Activated CD4-positive, alpha-beta T cell treated with anti-CD3 and anti-CD28 coated beads, Interleukin-2, amount 10 ng/mL, durations not matched to agents 7 days and 5 days (primary cell): ENCODE measurements at regions not wholly inside any gene's neighbourhood (a gene's known extent, or its start where the extent isn't known, plus 50 kb on each side); places are given as distances from the start of the nearest gene placed in this dataset.
"Not testable (repeated sequence)": the region's sequence is repeated elsewhere in the genome, so short reads cannot be mapped to it uniquely, and the experiment has no call there.

Source experiments
- CTCF ChIA-PET: fragments of 350-600 bp; sonication (Branson Sonifier 250); formaldehyde crosslinking; loops from one replicate; lab custom pipeline; 2021; ENCODE audit warnings: antibody characterized with exemption; lab: Charles Lee
- POLR2A ChIA-PET: fragments of 350-600 bp; sonication (Branson Sonifier 250); formaldehyde crosslinking; loops from one replicate; lab custom pipeline; 2021; ENCODE audit warnings: antibody characterized with exemption; lab: Charles Lee
- DNase-seq: peaks from one replicate; pipeline ENCODE4 v3.0.0-alpha.2; 2020
- H3K27ac Mint-ChIP-seq: one replicate; pipeline ENCODE4 v1.8.0; 2021; ENCODE audit warnings: mild to moderate bottlenecking, moderate library complexity, mixed read lengths
- H3K27me3 Mint-ChIP-seq: one replicate; pipeline ENCODE4 v1.8.0; 2021; ENCODE audit warnings: mixed read lengths
- H3K36me3 Mint-ChIP-seq: one replicate; pipeline ENCODE4 v1.8.0; 2021; ENCODE audit warnings: low read depth, mixed read lengths
- H3K4me1 Mint-ChIP-seq: one replicate; pipeline ENCODE4 v1.8.0; 2021; ENCODE audit warnings: mixed read lengths
- H3K4me3 Mint-ChIP-seq: one replicate; pipeline ENCODE4 v1.8.0; 2021; ENCODE audit warnings: mild to moderate bottlenecking, moderate library complexity, mixed read lengths
- H3K9me3 Mint-ChIP-seq: one replicate; pipeline ENCODE4 v1.8.0; 2021; ENCODE audit warnings: mixed read lengths

GRCh38 chr9:84521208-84521607, 148.3 kb upstream of the NTRK2 start:
- Mint-ChIP-seq H3K36me3 (no peaks in the 10 kb centered on the region), H3K4me3 (no peak overlapping the region), H3K27ac (no peak overlapping the region), H3K27me3 (peaks cover 2% of the 10 kb centered on the region), H3K4me1 (no peaks in the 10 kb centered on the region), H3K9me3 (peaks cover 4% of the 10 kb centered on the region)
- no peak for DNase-seq
- POLR2A ChIA-PET, result no interaction called here
- CTCF ChIA-PET, result no interaction called here

DNA sequence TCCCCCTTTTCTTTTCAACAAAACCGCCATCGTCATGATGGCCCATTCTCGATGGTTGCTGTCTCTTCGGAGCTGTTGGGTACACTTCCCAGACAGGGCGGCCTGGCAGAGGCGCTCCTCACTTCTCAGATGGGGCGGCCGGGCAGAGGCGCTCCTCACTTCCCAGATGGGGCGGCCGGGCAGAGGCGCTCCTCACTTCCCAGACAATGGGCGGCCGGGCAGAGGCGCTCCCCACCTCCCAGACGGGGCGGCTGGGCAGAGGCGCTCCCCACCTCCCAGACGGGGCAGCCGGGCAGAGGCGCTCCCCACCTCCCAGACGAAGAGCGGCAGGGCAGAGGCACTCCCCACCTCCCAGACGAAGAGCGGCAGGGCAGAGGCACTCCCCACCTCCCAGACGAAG, 143.3 kb upstream of the NTRK2 start:
- H3K4me1 Mint-ChIP-seq, POLR2A ChIA-PET, H3K36me3 Mint-ChIP-seq, H3K4me3 Mint-ChIP-seq, CTCF ChIA-PET, DNase-seq, H3K27ac Mint-ChIP-seq, H3K27me3 Mint-ChIP-seq: not testable (repeated sequence)
- H3K9me3 Mint-ChIP-seq, result peaks cover 17% of the 10 kb centered on the region

DNA sequence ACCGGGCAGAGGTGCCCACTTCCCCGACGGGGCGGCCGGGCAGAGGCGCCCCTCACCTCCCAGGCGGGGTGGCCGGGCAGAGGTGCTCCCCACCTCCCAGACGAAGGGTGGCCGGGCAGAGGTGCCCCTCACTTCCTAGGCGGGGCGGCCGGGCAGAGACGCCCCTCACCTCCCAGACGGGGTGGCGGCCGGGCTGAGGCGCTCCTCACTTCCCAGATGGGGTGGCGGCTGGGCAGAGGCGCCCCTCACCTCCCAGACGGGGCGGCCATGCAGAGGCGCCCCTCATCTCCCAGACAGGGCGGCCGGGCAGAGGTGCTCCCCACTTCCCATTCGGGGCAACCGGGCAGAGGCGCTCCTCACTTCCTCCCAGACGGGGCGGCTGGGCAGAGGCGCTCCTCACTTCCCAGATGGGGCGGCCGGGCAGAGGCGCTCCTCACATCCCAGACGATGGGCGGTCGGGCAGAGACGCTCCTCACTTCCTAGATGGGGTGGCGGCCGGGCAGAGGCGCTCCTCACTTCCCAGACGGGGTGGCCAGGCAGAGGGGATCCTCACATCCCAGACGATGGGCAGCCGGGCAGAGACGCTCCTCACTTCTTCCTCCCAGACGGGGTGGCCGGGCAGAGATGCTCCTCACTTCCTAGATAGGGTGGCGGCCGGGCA, 142.3 kb upstream of the NTRK2 start:
- CTCF ChIA-PET, H3K27me3 Mint-ChIP-seq, H3K4me3 Mint-ChIP-seq, POLR2A ChIA-PET, DNase-seq, H3K27ac Mint-ChIP-seq, H3K4me1 Mint-ChIP-seq, H3K36me3 Mint-ChIP-seq: not testable (repeated sequence)
- peaks cover 20% of the 10 kb centered on the region for H3K9me3 Mint-ChIP-seq

DNA sequence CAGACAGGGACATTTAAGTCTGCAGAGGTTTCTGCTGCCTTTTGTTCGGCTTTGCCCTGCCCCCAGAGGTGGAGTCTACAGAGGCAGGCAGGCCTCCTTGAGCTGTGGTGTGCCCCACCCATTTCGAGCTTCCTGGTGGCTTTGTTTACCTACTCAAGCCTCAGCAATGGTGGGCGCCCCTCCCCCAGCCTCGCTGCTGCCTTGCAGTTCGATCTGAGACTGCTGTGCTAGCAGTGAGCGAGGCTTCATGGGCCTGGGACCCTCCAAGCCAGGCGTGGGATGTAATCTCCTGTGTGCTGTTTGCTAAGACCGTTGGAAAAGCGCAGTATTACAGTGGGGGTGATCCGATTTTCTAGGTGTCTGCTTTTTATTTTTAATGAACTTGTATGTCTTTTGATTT, 133.6 kb upstream of the NTRK2 start:
- H3K4me1 Mint-ChIP-seq, H3K36me3 Mint-ChIP-seq, H3K27me3 Mint-ChIP-seq, H3K27ac Mint-ChIP-seq, CTCF ChIA-PET, POLR2A ChIA-PET, H3K4me3 Mint-ChIP-seq, H3K9me3 Mint-ChIP-seq, DNase-seq: not testable (repeated sequence)

DNA sequence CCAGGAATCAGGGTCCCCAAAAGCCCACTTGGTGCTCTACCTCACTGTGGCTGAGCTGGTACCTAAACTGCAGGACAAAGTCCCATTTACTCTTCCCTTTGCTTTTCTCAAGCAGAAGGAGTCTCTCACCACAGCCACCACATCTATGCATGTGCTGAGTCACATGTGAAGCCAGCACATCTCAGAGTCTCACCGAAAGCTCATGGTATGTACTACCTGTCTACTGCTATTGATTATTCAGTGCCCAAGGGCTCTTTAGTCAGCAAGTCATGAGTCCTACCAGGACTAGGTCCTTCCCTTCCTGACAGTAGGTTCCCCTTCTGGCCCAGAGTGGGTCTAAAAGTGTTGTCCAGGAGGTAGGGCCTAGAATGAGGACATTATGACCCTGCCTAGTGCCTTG, 130.7 kb upstream of the NTRK2 start:
- ChIA-PET POLR2A (no interaction called here), CTCF (no interaction called here)
- Mint-ChIP-seq H3K27me3 (no peaks in the 10 kb centered on the region), H3K4me3 (no peak overlapping the region), H3K9me3 (peaks cover 5% of the 10 kb centered on the region), H3K4me1 (no peaks in the 10 kb centered on the region), H3K27ac (no peak overlapping the region), H3K36me3 (no peaks in the 10 kb centered on the region)
- no peak for DNase-seq

GRCh38 chr9:84542554-84542953, 127.0 kb upstream of the NTRK2 start:
- Mint-ChIP-seq H3K4me1 (no peaks in the 10 kb centered on the region), H3K9me3 (peaks cover 5% of the 10 kb centered on the region), H3K27ac (no peak overlapping the region), H3K27me3 (no peaks in the 10 kb centered on the region), H3K36me3 (no peaks in the 10 kb centered on the region), H3K4me3 (no peak overlapping the region)
- no peak for DNase-seq
- CTCF ChIA-PET, result interaction anchor here (0.6 kb wide), 1 partner anchor 1032 kb away, joined by 3 read pairs; no protein-coding TSS in a partner anchor
- POLR2A ChIA-PET, result no interaction called here

GRCh38 chr9:84554069-84554664, 115.4 kb upstream of the NTRK2 start:
- Mint-ChIP-seq H3K27me3 (peaks cover 2% of the 10 kb centered on the region), H3K36me3 (no peaks in the 10 kb centered on the region), H3K4me3 (no peak overlapping the region), H3K27ac (no peak overlapping the region), H3K9me3 (no peaks in the 10 kb centered on the region), H3K4me1 (no peaks in the 10 kb centered on the region)
- DNase-seq, result no peak
- CTCF ChIA-PET, result no interaction called here
- POLR2A ChIA-PET, result no interaction called here

GRCh38 chr9:84556556-84556955, 113.0 kb upstream of the NTRK2 start:
- POLR2A ChIA-PET, result no interaction called here
- Mint-ChIP-seq H3K27me3 (peaks cover 2% of the 10 kb centered on the region), H3K9me3 (no peaks in the 10 kb centered on the region), H3K4me1 (no peaks in the 10 kb centered on the region), H3K36me3 (no peaks in the 10 kb centered on the region), H3K27ac (no peak overlapping the region), H3K4me3 (no peak overlapping the region)
- no peak for DNase-seq
- CTCF ChIA-PET, result no interaction called here

DNA sequence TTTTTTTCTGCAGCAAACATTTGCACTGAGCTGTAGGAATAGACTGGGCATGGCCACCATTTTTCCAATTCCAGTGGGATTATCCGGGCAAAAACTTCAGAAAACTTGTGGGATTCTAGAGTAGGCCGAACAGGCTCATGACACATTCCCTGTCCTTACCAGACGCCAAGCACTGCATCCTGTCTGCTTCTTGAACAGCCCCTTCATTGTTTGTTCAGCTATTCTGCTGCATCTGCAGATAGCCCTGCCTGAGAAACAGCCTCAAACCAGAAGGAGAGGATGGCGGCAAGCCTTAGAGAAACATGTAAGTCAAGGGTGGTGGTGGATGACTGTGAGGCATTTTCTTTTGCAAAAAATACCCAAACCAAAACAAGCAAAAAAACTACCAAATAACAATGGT, 111.8 kb upstream of the NTRK2 start:
- H3K9me3 Mint-ChIP-seq, result no peaks in the 10 kb centered on the region
- no peaks in the 10 kb centered on the region for H3K4me1 Mint-ChIP-seq
- H3K4me3 Mint-ChIP-seq, result no peak overlapping the region
- POLR2A ChIA-PET, result no interaction called here
- H3K36me3 Mint-ChIP-seq, result no peaks in the 10 kb centered on the region
- no peak for DNase-seq
- CTCF ChIA-PET, result no interaction called here
- peaks cover 2% of the 10 kb centered on the region for H3K27me3 Mint-ChIP-seq
- no peak overlapping the region for H3K27ac Mint-ChIP-seq

DNA sequence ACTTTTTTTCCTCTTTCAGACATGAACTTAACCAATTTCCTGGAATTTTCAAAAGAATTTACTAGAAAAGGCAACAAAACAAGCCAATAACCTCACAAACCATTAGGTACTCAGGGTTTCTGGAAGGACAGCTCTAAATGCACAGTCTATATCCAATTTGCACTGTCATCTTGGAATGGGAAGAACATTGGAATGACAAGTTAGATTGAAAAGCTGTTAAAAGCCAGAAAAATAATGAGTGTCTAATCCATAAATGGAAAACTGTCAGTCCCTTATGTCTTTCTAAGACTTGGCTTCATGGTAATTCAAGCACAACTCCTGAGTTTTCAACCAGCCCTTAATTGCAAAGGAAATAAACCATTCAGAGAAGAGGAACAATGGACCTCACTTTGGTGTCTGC, 105.8 kb upstream of the NTRK2 start:
- no peaks in the 10 kb centered on the region for H3K27me3 Mint-ChIP-seq
- H3K4me1 Mint-ChIP-seq, result no peaks in the 10 kb centered on the region
- CTCF ChIA-PET, result no interaction called here
- DNase-seq, result no peak
- H3K36me3 Mint-ChIP-seq, result no peaks in the 10 kb centered on the region
- POLR2A ChIA-PET, result no interaction called here
- H3K4me3 Mint-ChIP-seq, result no peak overlapping the region
- H3K27ac Mint-ChIP-seq, result no peak overlapping the region
- no peaks in the 10 kb centered on the region for H3K9me3 Mint-ChIP-seq

- H3K36me3 Mint-ChIP-seq, result no peaks in the 10 kb centered on the region
- H3K27ac Mint-ChIP-seq, result no peak overlapping the region
- POLR2A ChIA-PET, result no interaction called here
- DNase-seq, result no peak
- no peaks in the 10 kb centered on the region for H3K9me3 Mint-ChIP-seq
- CTCF ChIA-PET, result interaction anchor here (1.1 kb wide), 1 partner anchor 21 kb away, joined by 3 read pairs; no protein-coding TSS in a partner anchor
- H3K4me1 Mint-ChIP-seq, result no peaks in the 10 kb centered on the region
- H3K27me3 Mint-ChIP-seq, result no peaks in the 10 kb centered on the region
- H3K4me3 Mint-ChIP-seq, result no peak overlapping the region
These were observed 101.7 kb upstream of the NTRK2 start for GRCh38 chr9:84567805-84568204.

DNA sequence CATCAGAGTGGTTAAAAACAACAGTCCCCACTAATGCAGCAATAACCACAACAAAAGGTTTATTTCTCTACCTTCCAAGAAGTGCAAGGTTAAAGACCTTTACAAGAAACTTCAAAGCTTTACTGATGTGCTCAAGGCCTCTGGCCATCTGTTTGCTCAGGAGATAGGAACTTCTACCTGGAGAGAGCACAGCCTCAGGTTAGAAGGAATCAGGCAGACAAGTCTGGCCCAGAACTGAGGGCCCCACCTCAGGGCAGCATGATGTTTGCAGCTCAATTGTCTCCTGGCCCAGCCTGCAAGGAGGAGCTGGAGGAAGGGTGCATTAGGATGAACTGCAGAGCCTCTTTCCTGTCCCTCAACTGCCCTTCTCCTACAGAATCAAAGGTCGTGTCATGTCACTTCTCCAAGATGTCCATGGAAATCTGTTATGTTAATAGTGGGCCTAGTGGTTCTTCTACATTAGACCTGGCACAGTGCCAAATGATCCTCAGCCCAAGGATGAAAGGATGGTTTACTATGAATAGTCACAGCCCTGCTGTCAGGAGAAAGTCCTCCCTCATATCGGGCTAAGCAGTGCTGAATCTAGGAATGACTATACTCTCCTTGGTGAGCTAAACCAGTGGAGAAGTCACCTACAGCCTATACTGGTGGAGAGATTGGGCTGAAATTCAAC, 98.9 kb upstream of the NTRK2 start:
- H3K27ac Mint-ChIP-seq, result no peak overlapping the region
- no peak overlapping the region for H3K4me3 Mint-ChIP-seq
- no peaks in the 10 kb centered on the region for H3K4me1 Mint-ChIP-seq
- CTCF ChIA-PET, result no interaction called here
- no peaks in the 10 kb centered on the region for H3K36me3 Mint-ChIP-seq
- no peak for DNase-seq
- POLR2A ChIA-PET, result no interaction called here
- H3K27me3 Mint-ChIP-seq, result no peaks in the 10 kb centered on the region
- H3K9me3 Mint-ChIP-seq, result no peaks in the 10 kb centered on the region

- no peaks in the 10 kb centered on the region for H3K9me3 Mint-ChIP-seq
- DNase-seq, result no peak
- no peaks in the 10 kb centered on the region for H3K4me1 Mint-ChIP-seq
- ChIA-PET CTCF (no interaction called here), POLR2A (no interaction called here)
- no peak overlapping the region for H3K4me3 Mint-ChIP-seq
- H3K27ac Mint-ChIP-seq, result no peak overlapping the region
- H3K36me3 Mint-ChIP-seq, result no peaks in the 10 kb centered on the region
- H3K27me3 Mint-ChIP-seq, result peaks cover 1% of the 10 kb centered on the region
These were observed 96.4 kb upstream of the NTRK2 start for GRCh38 chr9:84573083-84573482.
